Testis (tissue), 2 donors: ENCODE measurements at regions not wholly inside any gene's neighbourhood (a gene's known extent, or its start where the extent isn't known, plus 50 kb on each side); places are given as distances from the start of the nearest gene placed in this dataset.

ENCODE experiments used
- POLR2A ChIP-seq: fragments of 450-650 bp; IDR thresholded peaks from one replicate; pipeline ENCODE4 v1.6.1; 2017; ENCODE audit warnings: antibody characterized with exemption, mild to moderate bottlenecking, moderate library complexity
- TF ChIP-seq, protein P1 (sequence below), 3 experiments: fragments of 450-650 bp in 2 of 3; fragments of 200-600 bp in 1 of 3; sonication (generic) in 1 of 3; IDR thresholded peaks; one replicate each; pipeline ENCODE4 v1.5.1; 2016 to 2019; ENCODE audit warnings: antibody characterized with exemption in 3 of 3, mild to moderate bottlenecking in 2 of 3, moderate library complexity in 1 of 3

DNA sequence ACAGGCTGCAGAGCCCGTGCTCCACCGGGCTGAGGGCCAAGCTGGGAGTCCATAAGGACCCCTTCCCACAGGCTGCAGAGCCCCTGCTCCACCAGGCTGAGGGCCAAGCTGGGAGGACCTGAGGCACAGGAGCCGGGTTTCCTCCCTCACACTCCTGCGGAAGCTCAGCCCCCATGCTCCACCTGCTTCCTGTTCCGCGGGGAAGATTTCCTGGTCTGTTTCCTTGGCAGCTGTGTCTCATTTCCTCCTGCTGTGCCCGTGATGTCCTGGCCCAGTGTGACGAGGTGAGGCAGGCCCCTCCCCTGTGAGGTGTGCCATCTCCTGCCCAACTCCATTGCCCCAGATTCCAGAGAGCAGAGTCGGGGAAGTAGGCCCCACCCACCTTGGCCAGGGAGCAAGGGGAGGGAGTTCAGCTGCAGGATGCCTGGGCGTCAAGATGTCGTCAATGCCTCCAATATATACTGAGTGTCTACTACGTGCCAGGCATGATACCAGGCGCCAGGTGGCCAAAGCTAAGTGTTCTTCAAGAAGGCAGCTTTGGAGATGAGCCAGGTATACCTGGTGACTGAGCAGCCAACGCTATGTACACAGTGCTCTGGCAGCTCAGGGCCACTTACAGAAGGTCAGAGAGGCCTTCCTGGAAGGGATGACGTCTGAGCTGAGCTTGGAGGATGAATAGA, 58.8 kb downstream of the NAV1 start:
- TF ChIP-seq, protein P1, sequence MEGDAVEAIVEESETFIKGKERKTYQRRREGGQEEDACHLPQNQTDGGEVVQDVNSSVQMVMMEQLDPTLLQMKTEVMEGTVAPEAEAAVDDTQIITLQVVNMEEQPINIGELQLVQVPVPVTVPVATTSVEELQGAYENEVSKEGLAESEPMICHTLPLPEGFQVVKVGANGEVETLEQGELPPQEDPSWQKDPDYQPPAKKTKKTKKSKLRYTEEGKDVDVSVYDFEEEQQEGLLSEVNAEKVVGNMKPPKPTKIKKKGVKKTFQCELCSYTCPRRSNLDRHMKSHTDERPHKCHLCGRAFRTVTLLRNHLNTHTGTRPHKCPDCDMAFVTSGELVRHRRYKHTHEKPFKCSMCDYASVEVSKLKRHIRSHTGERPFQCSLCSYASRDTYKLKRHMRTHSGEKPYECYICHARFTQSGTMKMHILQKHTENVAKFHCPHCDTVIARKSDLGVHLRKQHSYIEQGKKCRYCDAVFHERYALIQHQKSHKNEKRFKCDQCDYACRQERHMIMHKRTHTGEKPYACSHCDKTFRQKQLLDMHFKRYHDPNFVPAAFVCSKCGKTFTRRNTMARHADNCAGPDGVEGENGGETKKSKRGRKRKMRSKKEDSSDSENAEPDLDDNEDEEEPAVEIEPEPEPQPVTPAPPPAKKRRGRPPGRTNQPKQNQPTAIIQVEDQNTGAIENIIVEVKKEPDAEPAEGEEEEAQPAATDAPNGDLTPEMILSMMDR (IDR thresholded peaks at IDR 0.05), result no peak
- no peak for TF ChIP-seq POLR2A
